NCI-H2029 treated with DMSO at 0.1 percent for 48 hours (cell line): ENCODE measurements at regions not wholly inside any gene's neighbourhood (a gene's known extent, or its start where the extent isn't known, plus 50 kb on each side); places are given as distances from the start of the nearest gene placed in this dataset.
"Not testable (repeated sequence)": the region's sequence is repeated elsewhere in the genome, so short reads cannot be mapped to it uniquely, and the experiment has no call there.

ENCODE experiments used
- DNase-seq: peaks from one replicate; lab custom pipeline; 2025; lab: John Stamatoyannopoulos, UW

GRCh38 chr5:5883562-5883961 is 461.1 kb downstream of the ICE1 start:
- no peak for DNase-seq

GRCh38 chr5:5883146-5883545 is 460.7 kb downstream of the ICE1 start:
- no peak for DNase-seq

GRCh38 chr5:5882706-5883105 is 460.2 kb downstream of the ICE1 start:
- DNase-seq, result no peak

GRCh38 chr5:5881294-5881693 is 458.8 kb downstream of the ICE1 start:
- no peak for DNase-seq

GRCh38 chr5:5880077-5880763 is 457.7 kb downstream of the ICE1 start:
- no peak for DNase-seq

GRCh38 chr5:5857396-5857795 is 434.9 kb downstream of the ICE1 start:
- no peak for DNase-seq

GRCh38 chr5:5854087-5854486 is 431.6 kb downstream of the ICE1 start:
- peak; percentile 37 for DNase-seq

GRCh38 chr5:5838493-5838892 is 416.0 kb downstream of the ICE1 start:
- DNase-seq, result no peak

GRCh38 chr5:5831622-5832021 is 409.1 kb downstream of the ICE1 start:
- DNase-seq, result not testable (repeated sequence)

GRCh38 chr5:5828619-5829018 is 406.1 kb downstream of the ICE1 start:
- DNase-seq, result no peak

- no peak for DNase-seq
Measured at GRCh38 chr5:5826911-5827310, 404.4 kb downstream of the ICE1 start.

GRCh38 chr5:5822729-5823257 is 400.3 kb downstream of the ICE1 start:
- DNase-seq, result no peak

GRCh38 chr5:5816960-5817359 is 394.5 kb downstream of the ICE1 start:
- DNase-seq, result no peak

GRCh38 chr5:5813441-5813840 is 391.0 kb downstream of the ICE1 start:
- DNase-seq, result no peak

- no peak for DNase-seq
Measured at GRCh38 chr5:5810461-5810860, 388.0 kb downstream of the ICE1 start.

GRCh38 chr5:5805916-5806315 is 383.4 kb downstream of the ICE1 start:
- no peak for DNase-seq

- no peak for DNase-seq
Measured at GRCh38 chr5:5804478-5805233, 382.2 kb downstream of the ICE1 start.

GRCh38 chr5:5800801-5801761 is 378.6 kb downstream of the ICE1 start:
- DNase-seq, result peak; percentile 19

GRCh38 chr5:5799826-5800225 is 377.3 kb downstream of the ICE1 start:
- no peak for DNase-seq

- no peak for DNase-seq
Measured at GRCh38 chr5:5799229-5799628, 376.8 kb downstream of the ICE1 start.

- no peak for DNase-seq
Measured at GRCh38 chr5:5798462-5798861, 376.0 kb downstream of the ICE1 start.

GRCh38 chr5:5798041-5798440 is 375.6 kb downstream of the ICE1 start:
- no peak for DNase-seq
